ENCODE measurements at regions not wholly inside any gene's neighbourhood (a gene's known extent, or its start where the extent isn't known, plus 50 kb on each side); places are given as distances from the start of the nearest gene placed in this dataset.

DNA sequence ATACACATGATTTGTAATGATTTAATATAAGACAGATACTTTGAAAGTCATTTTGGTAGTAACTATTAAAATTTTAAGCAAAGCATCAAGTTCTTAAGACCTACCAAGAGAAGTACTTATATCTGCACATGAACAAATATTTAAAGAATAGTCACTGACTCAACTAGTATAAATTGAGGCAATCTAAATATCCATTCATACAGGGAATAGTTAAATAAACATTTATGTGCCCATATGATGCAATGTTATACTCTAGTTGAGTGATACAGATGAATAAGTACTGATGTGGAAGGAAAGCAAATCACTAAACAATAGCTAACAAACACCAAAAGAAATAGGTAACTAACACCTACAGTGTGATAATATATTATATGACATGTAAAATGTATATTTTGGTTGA is 527.7 kb downstream of the EPHA3 start:
- H3K4me1 ChIP-seq (ENCODE audit: low read length): no peaks in the 10 kb centered on the region
- TF ChIP-seq, protein P1, sequence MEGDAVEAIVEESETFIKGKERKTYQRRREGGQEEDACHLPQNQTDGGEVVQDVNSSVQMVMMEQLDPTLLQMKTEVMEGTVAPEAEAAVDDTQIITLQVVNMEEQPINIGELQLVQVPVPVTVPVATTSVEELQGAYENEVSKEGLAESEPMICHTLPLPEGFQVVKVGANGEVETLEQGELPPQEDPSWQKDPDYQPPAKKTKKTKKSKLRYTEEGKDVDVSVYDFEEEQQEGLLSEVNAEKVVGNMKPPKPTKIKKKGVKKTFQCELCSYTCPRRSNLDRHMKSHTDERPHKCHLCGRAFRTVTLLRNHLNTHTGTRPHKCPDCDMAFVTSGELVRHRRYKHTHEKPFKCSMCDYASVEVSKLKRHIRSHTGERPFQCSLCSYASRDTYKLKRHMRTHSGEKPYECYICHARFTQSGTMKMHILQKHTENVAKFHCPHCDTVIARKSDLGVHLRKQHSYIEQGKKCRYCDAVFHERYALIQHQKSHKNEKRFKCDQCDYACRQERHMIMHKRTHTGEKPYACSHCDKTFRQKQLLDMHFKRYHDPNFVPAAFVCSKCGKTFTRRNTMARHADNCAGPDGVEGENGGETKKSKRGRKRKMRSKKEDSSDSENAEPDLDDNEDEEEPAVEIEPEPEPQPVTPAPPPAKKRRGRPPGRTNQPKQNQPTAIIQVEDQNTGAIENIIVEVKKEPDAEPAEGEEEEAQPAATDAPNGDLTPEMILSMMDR (IDR thresholded peaks at IDR 0.05; ENCODE audit: low read depth, low read length): no peak
- no peak for TF ChIP-seq EZH2phosphoT487 (IDR thresholded peaks at IDR 0.05; ENCODE audit: low read depth)
- H3K4me3 ChIP-seq (ENCODE audit: low read length): no peak overlapping the region
- no peak overlapping the region for H3K4me2 ChIP-seq (ENCODE audit: low read length)
- no peaks in the 10 kb centered on the region for H3K9me3 ChIP-seq (ENCODE audit: insufficient read depth, low read length)
- no peaks in the 10 kb centered on the region for H3K79me2 ChIP-seq (ENCODE audit: low read length)
- H3K27me3 ChIP-seq (ENCODE audit: low read depth, low read length): no peaks in the 10 kb centered on the region
- H4K20me1 ChIP-seq (ENCODE audit: insufficient read depth, low read length): no peaks in the 10 kb centered on the region
- no peaks in the 10 kb centered on the region for H3K36me3 ChIP-seq (replicated peaks; ENCODE audit: low read depth, low read length)
- H2AFZ ChIP-seq (ENCODE audit: low read depth, low read length): no peak overlapping the region
- H3K27ac ChIP-seq (ENCODE audit: low read length): no peak overlapping the region
- no peak overlapping the region for H3K9ac ChIP-seq (ENCODE audit: low read length)

DNA sequence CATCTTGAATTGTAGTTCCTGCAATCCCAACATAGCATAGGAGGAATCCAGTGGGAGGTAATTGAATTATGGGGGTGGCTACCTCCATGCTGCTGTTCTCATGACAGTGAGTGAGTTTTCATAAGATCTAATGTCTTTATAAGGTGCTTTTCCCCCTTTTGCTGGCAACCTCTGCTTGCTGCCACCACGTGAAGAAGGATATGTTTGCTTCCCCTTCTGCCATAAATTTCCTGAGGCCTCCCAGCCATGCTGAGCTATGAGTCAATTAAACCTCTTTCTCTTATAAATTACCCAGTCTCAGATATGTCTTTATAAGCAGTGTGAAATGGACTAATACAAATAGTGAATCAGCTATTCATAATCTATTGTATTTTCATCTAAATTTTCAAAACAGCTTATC is 537.3 kb downstream of the EPHA3 start:
- TF ChIP-seq EZH2phosphoT487 (IDR thresholded peaks at IDR 0.05; ENCODE audit: low read depth): no peak
- TF ChIP-seq, protein P1 (IDR thresholded peaks at IDR 0.05; ENCODE audit: low read depth, low read length): no peak
- no peaks in the 10 kb centered on the region for H3K79me2 ChIP-seq (ENCODE audit: low read length)
- H3K9ac ChIP-seq (ENCODE audit: low read length): no peak overlapping the region
- H4K20me1 ChIP-seq (ENCODE audit: insufficient read depth, low read length): no peaks in the 10 kb centered on the region
- no peaks in the 10 kb centered on the region for H3K4me1 ChIP-seq (ENCODE audit: low read length)
- H3K36me3 ChIP-seq (replicated peaks; ENCODE audit: low read depth, low read length): no peaks in the 10 kb centered on the region
- H3K27me3 ChIP-seq (ENCODE audit: low read depth, low read length): no peaks in the 10 kb centered on the region
- no peak overlapping the region for H2AFZ ChIP-seq (ENCODE audit: low read depth, low read length)
- H3K4me2 ChIP-seq (ENCODE audit: low read length): no peak overlapping the region
- no peaks in the 10 kb centered on the region for H3K9me3 ChIP-seq (ENCODE audit: insufficient read depth, low read length)
- no peak overlapping the region for H3K4me3 ChIP-seq (ENCODE audit: low read length)
- H3K27ac ChIP-seq (ENCODE audit: low read length): no peak overlapping the region

DNA sequence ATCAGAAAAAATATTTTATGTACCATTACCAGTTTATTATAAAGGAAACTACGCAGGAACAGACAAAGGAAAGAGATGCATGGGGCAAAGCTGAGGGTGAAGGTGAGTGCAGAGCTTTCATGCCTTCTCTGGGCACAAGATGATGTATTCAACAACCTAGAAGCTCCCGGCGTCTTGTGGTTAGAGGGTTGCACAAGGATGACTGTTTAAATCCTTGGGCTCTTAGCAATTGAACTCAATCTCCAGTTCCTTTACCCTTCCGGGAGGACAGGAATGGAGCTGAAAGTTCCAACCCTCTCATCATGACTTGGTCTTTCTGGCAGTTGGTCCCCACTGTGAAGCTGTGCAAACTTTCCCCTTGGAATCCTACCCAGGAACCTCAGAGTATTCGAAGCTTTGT is 542.0 kb downstream of the EPHA3 start:
- no peaks in the 10 kb centered on the region for H4K20me1 ChIP-seq (ENCODE audit: insufficient read depth, low read length)
- no peaks in the 10 kb centered on the region for H3K9me3 ChIP-seq (ENCODE audit: insufficient read depth, low read length)
- H2AFZ ChIP-seq (ENCODE audit: low read depth, low read length): no peak overlapping the region
- H3K9ac ChIP-seq (ENCODE audit: low read length): no peak overlapping the region
- no peaks in the 10 kb centered on the region for H3K79me2 ChIP-seq (ENCODE audit: low read length)
- no peak overlapping the region for H3K4me2 ChIP-seq (ENCODE audit: low read length)
- H3K27ac ChIP-seq (ENCODE audit: low read length): no peak overlapping the region
- no peaks in the 10 kb centered on the region for H3K36me3 ChIP-seq (replicated peaks; ENCODE audit: low read depth, low read length)
- no peaks in the 10 kb centered on the region for H3K27me3 ChIP-seq (ENCODE audit: low read depth, low read length)
- TF ChIP-seq EZH2phosphoT487 (IDR thresholded peaks at IDR 0.05; ENCODE audit: low read depth): no peak
- TF ChIP-seq, protein P1 (IDR thresholded peaks at IDR 0.05; ENCODE audit: low read depth, low read length): no peak
- no peaks in the 10 kb centered on the region for H3K4me1 ChIP-seq (ENCODE audit: low read length)
- no peak overlapping the region for H3K4me3 ChIP-seq (ENCODE audit: low read length)

DNA sequence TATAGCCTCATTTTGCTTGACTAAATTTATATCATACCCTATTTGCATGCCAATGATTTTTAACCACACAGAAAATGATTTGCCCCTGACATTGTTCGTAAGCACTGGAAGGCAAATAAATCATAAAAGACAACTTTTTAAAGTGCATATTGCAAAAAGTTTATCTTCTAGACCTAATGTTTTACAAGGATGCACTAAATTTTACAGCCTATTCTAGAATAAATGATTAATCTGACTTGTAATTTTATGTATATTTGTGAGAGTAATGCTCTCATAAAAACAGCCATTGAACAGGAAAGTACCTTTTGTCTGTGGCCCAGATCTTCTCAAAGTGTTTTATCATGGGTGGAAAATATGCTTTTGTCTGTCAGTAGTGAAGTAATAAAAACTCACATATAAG is 546.6 kb downstream of the EPHA3 start:
- Histone ChIP-seq H3K4me2 (ENCODE audit: low read length) (no peak overlapping the region), H3K4me1 (ENCODE audit: low read length) (no peaks in the 10 kb centered on the region), H2AFZ (ENCODE audit: low read depth, low read length) (no peak overlapping the region), H4K20me1 (ENCODE audit: insufficient read depth, low read length) (no peaks in the 10 kb centered on the region), H3K9ac (ENCODE audit: low read length) (no peak overlapping the region), H3K27me3 (ENCODE audit: low read depth, low read length) (no peaks in the 10 kb centered on the region), H3K4me3 (ENCODE audit: low read length) (no peak overlapping the region), H3K9me3 (ENCODE audit: insufficient read depth, low read length) (peaks cover 7% of the 10 kb centered on the region; the same call in 1 of the 2 replicates), H3K79me2 (ENCODE audit: low read length) (no peaks in the 10 kb centered on the region), H3K36me3 (replicated peaks; ENCODE audit: low read depth, low read length) (no peaks in the 10 kb centered on the region), H3K27ac (ENCODE audit: low read length) (no peak overlapping the region)
- TF ChIP-seq, protein P1 (IDR thresholded peaks at IDR 0.05; ENCODE audit: low read depth, low read length): no peak
- TF ChIP-seq EZH2phosphoT487 (IDR thresholded peaks at IDR 0.05; ENCODE audit: low read depth): no peak

Measured in OCI-LY3 (cell line).